ENCODE measurements at regions not wholly inside any gene's neighbourhood (a gene's known extent, or its start where the extent isn't known, plus 50 kb on each side); places are given as distances from the start of the nearest gene placed in this dataset.

DNA sequence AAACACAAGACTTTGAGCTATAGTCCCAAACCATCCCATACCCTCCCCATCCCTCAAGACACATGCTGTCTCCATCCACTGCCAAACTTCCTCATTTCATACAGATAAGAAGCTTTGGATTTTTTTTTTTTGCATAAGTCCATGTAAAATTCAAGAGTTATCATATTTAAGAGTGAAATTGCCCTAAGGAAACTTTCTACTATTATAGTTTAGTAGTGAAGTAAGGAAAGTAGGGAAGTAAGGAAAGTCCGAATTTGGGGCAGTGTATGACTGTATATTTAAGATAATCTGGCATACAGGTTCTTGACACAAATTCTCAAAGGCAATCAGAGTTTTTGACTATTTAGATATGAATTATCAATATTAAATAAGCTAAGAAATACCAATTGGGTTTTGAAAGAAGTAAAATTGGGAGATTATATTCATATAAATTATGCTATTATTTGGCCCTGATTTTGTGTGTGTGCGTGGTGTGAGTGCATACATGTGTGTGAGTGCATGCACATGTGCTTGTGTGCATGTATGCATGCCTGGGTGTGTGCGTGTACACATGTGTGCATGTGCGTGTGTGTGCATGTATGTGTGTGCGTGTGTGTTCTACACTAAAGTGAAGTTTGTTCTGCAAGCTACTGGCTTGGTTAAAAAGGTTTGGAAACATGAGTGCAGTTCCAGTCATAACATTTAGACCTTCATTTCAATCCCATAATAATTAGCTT lies 83.6 kb upstream of the MBNL1 start:
- TF ChIP-seq, protein P1, sequence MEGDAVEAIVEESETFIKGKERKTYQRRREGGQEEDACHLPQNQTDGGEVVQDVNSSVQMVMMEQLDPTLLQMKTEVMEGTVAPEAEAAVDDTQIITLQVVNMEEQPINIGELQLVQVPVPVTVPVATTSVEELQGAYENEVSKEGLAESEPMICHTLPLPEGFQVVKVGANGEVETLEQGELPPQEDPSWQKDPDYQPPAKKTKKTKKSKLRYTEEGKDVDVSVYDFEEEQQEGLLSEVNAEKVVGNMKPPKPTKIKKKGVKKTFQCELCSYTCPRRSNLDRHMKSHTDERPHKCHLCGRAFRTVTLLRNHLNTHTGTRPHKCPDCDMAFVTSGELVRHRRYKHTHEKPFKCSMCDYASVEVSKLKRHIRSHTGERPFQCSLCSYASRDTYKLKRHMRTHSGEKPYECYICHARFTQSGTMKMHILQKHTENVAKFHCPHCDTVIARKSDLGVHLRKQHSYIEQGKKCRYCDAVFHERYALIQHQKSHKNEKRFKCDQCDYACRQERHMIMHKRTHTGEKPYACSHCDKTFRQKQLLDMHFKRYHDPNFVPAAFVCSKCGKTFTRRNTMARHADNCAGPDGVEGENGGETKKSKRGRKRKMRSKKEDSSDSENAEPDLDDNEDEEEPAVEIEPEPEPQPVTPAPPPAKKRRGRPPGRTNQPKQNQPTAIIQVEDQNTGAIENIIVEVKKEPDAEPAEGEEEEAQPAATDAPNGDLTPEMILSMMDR (IDR thresholded peaks at IDR 0.05): no peak
- no peak for TF ChIP-seq POLR2A (IDR thresholded peaks at IDR 0.05)
